GM12873 (cell line): ENCODE measurements at regions not wholly inside any gene's neighbourhood (a gene's known extent, or its start where the extent isn't known, plus 50 kb on each side); places are given as distances from the start of the nearest gene placed in this dataset.
A peak's percentile ranks its signal among the peaks of the same experiment; 100 is the strongest.

Source experiments
- TF ChIP-seq, protein P1 (sequence below): IDR thresholded peaks from 2 replicates; pipeline ENCODE4 v1.5.1; 2012; ENCODE audit warnings: low read depth, mild to moderate bottlenecking, moderate library complexity, low read length, control low read depth; ENCODE audit not compliant: insufficient read depth; ENCODE audit errors: missing control alignments

GRCh38 chr4:186363038-186363437, 97.0 kb downstream of the F11 start:
- TF ChIP-seq, protein P1, sequence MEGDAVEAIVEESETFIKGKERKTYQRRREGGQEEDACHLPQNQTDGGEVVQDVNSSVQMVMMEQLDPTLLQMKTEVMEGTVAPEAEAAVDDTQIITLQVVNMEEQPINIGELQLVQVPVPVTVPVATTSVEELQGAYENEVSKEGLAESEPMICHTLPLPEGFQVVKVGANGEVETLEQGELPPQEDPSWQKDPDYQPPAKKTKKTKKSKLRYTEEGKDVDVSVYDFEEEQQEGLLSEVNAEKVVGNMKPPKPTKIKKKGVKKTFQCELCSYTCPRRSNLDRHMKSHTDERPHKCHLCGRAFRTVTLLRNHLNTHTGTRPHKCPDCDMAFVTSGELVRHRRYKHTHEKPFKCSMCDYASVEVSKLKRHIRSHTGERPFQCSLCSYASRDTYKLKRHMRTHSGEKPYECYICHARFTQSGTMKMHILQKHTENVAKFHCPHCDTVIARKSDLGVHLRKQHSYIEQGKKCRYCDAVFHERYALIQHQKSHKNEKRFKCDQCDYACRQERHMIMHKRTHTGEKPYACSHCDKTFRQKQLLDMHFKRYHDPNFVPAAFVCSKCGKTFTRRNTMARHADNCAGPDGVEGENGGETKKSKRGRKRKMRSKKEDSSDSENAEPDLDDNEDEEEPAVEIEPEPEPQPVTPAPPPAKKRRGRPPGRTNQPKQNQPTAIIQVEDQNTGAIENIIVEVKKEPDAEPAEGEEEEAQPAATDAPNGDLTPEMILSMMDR, result peak; percentile 26

- TF ChIP-seq, protein P1, result no peak
Observed at GRCh38 chr4:186360551-186360950, 94.6 kb downstream of the F11 start.

GRCh38 chr4:186351668-186352194, 85.7 kb downstream of the F11 start:
- TF ChIP-seq, protein P1, result no peak

- TF ChIP-seq, protein P1, result no peak
Observed at GRCh38 chr4:186348433-186348832, 82.4 kb downstream of the F11 start.

DNA sequence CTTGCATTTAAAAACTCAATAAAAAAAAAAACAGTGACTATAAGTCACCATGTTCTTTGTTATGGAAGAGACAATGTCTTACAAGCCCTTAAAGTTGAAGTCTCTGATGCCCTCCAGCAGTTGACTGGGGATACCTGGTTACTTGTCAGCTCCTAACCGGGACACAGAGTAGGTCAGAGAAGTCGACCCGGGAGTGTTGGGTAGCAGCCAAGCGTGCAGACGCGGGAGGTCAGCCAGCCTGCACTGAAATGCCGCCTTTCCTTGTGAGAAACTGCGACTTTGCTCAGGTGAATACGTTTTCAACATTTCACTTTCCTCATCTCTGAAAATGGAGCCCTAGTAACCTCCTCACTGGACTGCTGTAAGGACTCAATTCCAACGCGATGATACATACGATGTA, 81.8 kb downstream of the F11 start:
- TF ChIP-seq, protein P1, result no peak

DNA sequence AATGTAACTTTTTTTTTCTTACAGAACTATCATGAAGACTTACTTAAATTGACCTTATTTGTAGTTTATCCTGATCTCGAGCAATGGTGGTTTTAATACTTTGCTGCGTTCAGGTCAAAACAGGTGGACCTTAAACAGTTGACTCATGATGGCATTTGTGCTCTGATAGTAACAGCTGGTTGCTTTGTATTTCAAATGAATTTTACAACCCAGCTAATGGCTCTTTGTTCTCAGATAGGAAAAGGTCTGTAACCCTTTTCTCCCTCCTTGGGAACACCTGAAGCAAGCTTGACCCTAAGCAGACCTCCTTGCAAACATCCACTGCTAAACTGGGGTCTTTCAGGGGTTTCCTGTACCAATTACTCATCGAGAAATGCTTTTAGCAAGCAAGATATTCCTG, 79.2 kb downstream of the F11 start:
- TF ChIP-seq, protein P1, result no peak

DNA sequence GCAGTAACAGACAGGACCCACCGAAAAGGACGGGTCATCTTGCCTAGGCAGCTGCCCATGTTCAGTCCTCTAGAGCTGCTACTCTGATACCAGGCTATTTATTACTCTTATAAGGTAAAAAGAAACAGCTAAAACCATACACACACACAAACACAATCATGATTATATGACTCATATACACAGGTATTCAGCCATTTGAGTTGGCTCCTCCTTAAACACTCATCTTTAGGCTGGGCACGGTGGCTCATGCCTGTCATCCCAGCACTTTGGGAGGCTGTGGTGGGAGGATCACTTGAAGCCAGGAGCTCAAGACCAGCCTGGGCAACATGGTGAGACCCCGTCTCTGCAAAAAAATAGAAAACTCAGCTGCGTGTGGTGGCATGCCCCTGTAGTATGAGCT, 76.6 kb downstream of the F11 start:
- TF ChIP-seq, protein P1, result no peak
